ENCODE measurements at regions not wholly inside any gene's neighbourhood (a gene's known extent, or its start where the extent isn't known, plus 50 kb on each side); places are given as distances from the start of the nearest gene placed in this dataset.

DNA sequence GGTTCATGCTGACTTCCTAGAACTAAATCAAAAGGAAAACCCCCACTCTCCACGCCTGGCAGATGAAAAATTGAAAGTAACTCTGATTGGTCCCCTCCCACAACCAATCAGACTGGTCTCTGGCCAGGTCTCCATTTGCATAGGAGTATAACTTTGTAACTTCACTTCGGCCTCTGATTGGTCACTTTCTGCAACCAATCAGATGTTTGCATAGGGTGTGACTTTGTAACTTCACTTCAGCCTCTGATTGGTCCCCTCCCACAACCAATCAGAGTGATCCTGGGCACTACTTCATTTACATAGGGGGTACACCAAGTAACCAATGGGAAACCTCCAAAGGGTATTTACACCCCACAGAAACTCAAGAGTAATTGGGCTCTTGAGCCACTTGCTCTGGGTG lies 306.6 kb upstream of the PFKP start:
- Mint-ChIP-seq H3K4me1 (ENCODE audit: low read depth) (no peaks in the 10 kb centered on the region), H3K4me3 (ENCODE audit: low read depth) (no peak overlapping the region)
- intact Hi-C loops (cut with micrococcal nuclease), result no loop called here

DNA sequence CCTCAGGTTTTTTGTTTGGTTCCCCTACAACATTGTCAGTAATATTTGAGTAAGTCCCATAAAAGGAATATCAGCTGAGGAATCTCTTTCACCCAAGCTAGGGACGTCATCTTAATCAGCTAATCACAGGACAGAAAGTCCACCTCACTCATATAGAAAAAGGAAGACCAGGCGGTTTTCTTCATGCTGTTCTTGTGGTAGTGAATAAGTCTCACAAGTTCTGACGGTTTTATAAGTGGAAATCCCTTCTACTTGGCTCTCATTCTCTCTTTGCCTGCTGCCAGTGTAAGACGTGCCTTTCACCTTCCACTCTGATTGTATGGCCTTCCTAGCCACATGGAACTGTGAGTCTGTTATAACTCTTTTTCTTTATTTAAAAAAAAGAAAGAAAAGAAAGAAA lies 308.1 kb upstream of the PFKP start:
- DNase-seq (ENCODE audit: low spot score), result no peak
- H3K4me3 Mint-ChIP-seq (ENCODE audit: low read depth), result no peak overlapping the region
- H3K27ac Mint-ChIP-seq, result no peak overlapping the region
- H3K27me3 Mint-ChIP-seq (ENCODE audit: low read depth), result no peaks in the 10 kb centered on the region
- peaks cover 12% of the 10 kb centered on the region for H3K9me3 Mint-ChIP-seq
- intact Hi-C loops (cut with micrococcal nuclease), result loop anchor here (5.0 kb wide), 1 partner anchor 33 kb away; no protein-coding TSS in a partner anchor
- H3K4me1 Mint-ChIP-seq (ENCODE audit: low read depth), result no peaks in the 10 kb centered on the region
- no peaks in the 10 kb centered on the region for H3K36me3 Mint-ChIP-seq (ENCODE audit: low read depth)

More for the DNA sequence above, 306.6 kb upstream of the PFKP start:
- H3K9me3 Mint-ChIP-seq, result peaks cover 12% of the 10 kb centered on the region
- no peaks in the 10 kb centered on the region for H3K27me3 Mint-ChIP-seq (ENCODE audit: low read depth)
- no peak for DNase-seq (ENCODE audit: low spot score)
- H3K36me3 Mint-ChIP-seq (ENCODE audit: low read depth), result no peaks in the 10 kb centered on the region
- H3K27ac Mint-ChIP-seq, result no peak overlapping the region

DNA sequence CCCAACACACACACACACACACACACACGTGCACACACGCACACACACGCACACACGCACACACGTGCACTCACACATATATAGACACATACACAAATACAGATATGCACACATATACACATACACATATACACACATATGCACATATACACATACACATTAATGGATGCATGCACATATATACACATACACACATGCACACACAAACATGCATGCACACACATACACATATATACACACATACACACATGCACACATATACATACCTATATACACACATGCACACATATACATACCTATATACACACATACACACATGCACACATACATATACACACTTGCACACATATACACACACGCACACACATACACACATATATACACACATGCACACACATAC lies 312.4 kb upstream of the PFKP start:
- no peaks in the 10 kb centered on the region for H3K36me3 Mint-ChIP-seq (ENCODE audit: low read depth)
- intact Hi-C loops (cut with micrococcal nuclease), result loop anchor here (5.0 kb wide), 1 partner anchor 37 kb away; no protein-coding TSS in a partner anchor
- no peak overlapping the region for H3K4me3 Mint-ChIP-seq (ENCODE audit: low read depth)
- no peaks in the 10 kb centered on the region for H3K27me3 Mint-ChIP-seq (ENCODE audit: low read depth)
- no peak overlapping the region for H3K27ac Mint-ChIP-seq
- H3K9me3 Mint-ChIP-seq, result no peaks in the 10 kb centered on the region
- H3K4me1 Mint-ChIP-seq (ENCODE audit: low read depth), result no peaks in the 10 kb centered on the region
- no peak for DNase-seq (ENCODE audit: low spot score)

DNA sequence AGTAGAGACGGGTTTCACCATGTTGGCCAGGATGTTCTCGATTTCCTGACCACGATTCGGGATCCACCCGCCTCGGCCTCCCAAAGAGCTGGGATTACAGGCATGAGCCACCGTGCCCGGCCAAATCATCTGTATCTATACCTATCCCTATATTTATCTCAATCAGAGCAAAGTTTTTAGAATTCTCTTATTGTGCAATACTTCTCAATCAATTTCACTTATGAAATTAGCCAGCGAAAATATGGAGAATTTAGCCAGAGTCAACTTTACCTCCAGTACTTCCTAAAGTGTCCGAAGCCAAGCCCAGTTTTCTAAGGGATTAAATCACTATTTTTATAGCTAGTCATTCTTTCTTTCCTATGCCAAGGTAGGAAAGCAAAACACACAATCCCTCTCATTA lies 319.1 kb upstream of the PFKP start:
- no peak for DNase-seq (ENCODE audit: low spot score)
- intact Hi-C loops (cut with micrococcal nuclease), result no loop called here
- Mint-ChIP-seq H3K9me3 (no peaks in the 10 kb centered on the region), H3K4me3 (ENCODE audit: low read depth) (no peak overlapping the region), H3K36me3 (ENCODE audit: low read depth) (no peaks in the 10 kb centered on the region), H3K27ac (no peak overlapping the region), H3K4me1 (ENCODE audit: low read depth) (peaks cover 2% of the 10 kb centered on the region), H3K27me3 (ENCODE audit: low read depth) (no peaks in the 10 kb centered on the region)

DNA sequence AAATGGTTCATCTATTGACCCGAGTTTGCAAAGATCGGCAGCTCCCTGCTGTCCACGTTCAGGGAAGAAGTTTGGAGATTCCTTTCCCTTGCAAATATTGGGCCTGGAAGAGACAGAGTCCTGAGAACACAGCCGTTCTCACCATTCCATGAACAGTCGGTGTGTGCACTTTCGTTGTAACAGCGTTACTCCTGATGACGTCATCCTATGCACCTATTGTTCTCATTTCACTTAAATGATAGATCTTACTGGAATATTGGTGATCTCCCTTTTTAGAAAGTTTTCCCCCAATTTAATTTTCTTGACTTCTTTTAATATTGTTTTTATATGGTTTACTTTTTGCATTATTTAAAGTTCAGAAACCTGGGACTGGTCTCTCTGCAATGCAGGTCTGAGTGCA lies 320.7 kb upstream of the PFKP start:
- Mint-ChIP-seq H3K36me3 (ENCODE audit: low read depth) (no peaks in the 10 kb centered on the region), H3K4me3 (ENCODE audit: low read depth) (no peak overlapping the region), H3K9me3 (no peaks in the 10 kb centered on the region), H3K4me1 (ENCODE audit: low read depth) (peaks cover 2% of the 10 kb centered on the region), H3K27me3 (ENCODE audit: low read depth) (no peaks in the 10 kb centered on the region), H3K27ac (no peak overlapping the region)
- intact Hi-C loops (cut with micrococcal nuclease), result no loop called here
- no peak for DNase-seq (ENCODE audit: low spot score)

DNA sequence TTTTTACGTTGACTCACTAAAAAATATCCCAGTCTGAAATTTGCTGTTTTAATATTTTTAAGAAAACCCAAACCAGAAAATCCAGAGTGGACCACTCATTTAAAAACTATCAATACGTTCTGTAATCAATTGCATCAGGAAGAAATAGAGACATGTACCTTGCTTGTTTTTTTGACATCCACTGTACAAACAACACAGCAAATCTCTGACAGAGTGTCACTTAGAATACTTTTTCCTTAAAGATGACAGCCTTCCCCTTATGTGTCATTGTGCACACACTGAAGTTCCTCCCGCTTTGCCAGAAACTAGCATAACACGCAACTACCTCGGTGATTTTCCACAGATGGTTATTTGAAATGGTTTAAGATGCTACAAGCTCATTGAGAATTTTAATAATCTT lies 321.7 kb upstream of the PFKP start:
- intact Hi-C loops (cut with micrococcal nuclease), result no loop called here
- Mint-ChIP-seq H3K4me3 (ENCODE audit: low read depth) (no peak overlapping the region), H3K4me1 (ENCODE audit: low read depth) (peaks cover 2% of the 10 kb centered on the region), H3K27me3 (ENCODE audit: low read depth) (no peaks in the 10 kb centered on the region), H3K36me3 (ENCODE audit: low read depth) (no peaks in the 10 kb centered on the region), H3K9me3 (no peaks in the 10 kb centered on the region), H3K27ac (no peak overlapping the region)
- DNase-seq (ENCODE audit: low spot score), result no peak

DNA sequence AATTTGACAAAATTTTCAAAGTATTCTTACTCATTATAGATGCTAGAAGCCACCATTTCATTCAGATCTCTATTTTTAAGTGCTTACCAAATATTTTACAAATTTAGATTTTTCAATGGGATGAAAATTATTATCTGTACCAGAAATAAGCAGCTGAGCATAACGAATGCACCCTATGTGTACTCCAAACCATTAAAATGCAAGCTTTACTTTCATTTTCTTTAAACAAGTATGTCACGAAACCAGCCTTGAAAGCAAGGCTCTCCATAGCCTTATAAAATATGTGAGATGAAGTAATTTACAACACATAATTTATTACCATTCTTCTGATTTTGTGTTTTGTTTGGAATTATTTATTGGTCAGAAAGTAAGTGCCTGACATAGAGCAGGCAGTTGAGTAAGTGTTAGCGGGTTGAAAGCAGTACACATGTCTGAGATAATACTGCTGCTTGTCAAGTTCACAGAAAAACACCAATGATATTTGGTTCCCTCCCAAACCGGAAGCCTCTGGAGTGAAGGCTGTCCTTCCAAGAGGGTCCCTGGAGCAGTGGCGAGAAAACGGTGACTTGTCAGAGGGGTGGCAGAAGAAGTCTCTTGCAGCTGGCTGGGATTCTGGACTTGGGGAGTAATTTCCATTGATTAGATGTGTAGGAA lies 322.7 kb upstream of the PFKP start:
- no peak for DNase-seq (ENCODE audit: low spot score)
- intact Hi-C loops (cut with micrococcal nuclease), result no loop called here
- Mint-ChIP-seq H3K4me1 (ENCODE audit: low read depth) (peaks cover 2% of the 10 kb centered on the region), H3K27me3 (ENCODE audit: low read depth) (no peaks in the 10 kb centered on the region), H3K4me3 (ENCODE audit: low read depth) (no peak overlapping the region), H3K27ac (no peak overlapping the region), H3K9me3 (no peaks in the 10 kb centered on the region), H3K36me3 (ENCODE audit: low read depth) (no peaks in the 10 kb centered on the region)

DNA sequence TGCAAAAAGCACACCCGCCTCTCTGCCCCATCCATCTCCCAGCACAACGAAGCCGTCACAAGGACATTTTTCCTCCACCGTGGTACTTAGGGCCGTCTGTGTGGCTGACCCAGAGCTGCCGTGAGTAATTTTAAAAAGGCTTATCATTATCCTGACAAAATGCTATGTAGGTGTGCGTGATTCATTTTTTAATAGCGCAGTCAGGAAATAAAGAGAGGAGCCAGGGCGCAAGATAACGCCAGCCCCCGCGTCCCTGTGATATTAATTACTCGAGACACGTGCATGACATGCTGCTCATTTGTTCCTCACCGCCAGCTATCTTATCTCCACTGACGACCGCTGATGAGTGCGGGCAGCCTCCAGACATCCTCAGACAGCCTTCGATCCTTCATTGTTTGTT lies 332.7 kb upstream of the PFKP start:
- no peak overlapping the region for H3K27ac Mint-ChIP-seq
- DNase-seq (ENCODE audit: low spot score), result no peak
- no peaks in the 10 kb centered on the region for H3K4me1 Mint-ChIP-seq (ENCODE audit: low read depth)

DNA sequence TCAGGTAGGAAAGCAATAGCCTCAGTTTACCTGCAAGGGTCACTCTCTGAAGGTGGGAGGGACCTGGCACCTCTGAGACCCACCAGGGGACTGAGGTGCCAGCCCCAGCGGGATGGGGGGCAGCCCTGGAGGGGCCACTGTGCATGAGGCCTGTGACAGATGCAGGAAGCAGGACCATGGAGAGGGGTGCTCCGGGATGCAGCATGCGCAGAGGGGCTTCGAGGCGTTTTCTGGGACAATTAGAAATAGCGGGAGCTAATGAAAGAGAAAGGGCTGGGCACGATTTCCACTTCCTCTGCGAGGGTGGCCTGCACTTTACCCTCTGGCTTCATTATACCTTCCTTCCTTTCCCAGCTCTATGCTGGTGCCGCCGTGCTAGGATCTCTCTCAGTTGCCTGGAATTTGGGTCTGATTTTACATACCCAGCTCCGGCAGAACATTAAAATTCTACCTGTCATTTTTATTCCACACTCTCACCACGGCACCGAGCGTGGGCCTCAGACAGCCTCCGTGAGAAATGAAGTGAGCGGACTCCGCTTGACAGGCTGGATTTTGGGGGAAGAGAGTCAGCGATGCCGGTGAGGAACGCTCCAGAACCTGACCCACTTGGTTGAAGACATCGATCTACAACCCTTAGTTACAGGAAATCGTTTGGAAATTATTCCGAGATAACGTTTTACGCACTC lies 333.9 kb upstream of the PFKP start:
- Mint-ChIP-seq H3K27ac (no peak overlapping the region), H3K9me3 (peaks cover 3% of the 10 kb centered on the region), H3K27me3 (ENCODE audit: low read depth) (peaks cover 4% of the 10 kb centered on the region), H3K36me3 (ENCODE audit: low read depth) (no peaks in the 10 kb centered on the region), H3K4me3 (ENCODE audit: low read depth) (no peak overlapping the region), H3K4me1 (ENCODE audit: low read depth) (no peaks in the 10 kb centered on the region)
- no peak for DNase-seq (ENCODE audit: low spot score)
- intact Hi-C loops (cut with micrococcal nuclease), result no loop called here

More for the DNA sequence above, 332.7 kb upstream of the PFKP start:
- peaks cover 3% of the 10 kb centered on the region for H3K9me3 Mint-ChIP-seq
- peaks cover 4% of the 10 kb centered on the region for H3K27me3 Mint-ChIP-seq (ENCODE audit: low read depth)
- no peak overlapping the region for H3K4me3 Mint-ChIP-seq (ENCODE audit: low read depth)
- H3K36me3 Mint-ChIP-seq (ENCODE audit: low read depth), result no peaks in the 10 kb centered on the region
- intact Hi-C loops (cut with micrococcal nuclease), result no loop called here

DNA sequence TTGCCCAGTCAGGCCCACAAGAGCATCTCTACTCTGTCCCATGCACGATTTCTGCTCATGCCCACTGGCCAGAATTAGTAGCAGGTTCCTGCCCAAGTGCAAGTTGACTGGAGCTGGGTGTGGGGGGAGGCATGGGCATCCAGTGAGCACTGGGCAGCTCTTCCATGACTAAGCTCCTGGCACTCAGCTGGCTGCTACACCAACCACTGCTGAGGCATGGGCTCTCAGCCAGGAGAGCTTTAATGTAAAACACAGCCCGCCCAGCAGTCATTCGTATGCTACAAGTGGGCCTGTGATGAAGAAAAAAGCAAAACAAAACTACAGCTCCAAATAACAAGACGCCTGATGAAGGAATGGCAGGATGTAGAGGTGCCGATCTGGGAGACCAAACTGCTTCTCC lies 335.4 kb upstream of the PFKP start:
- H3K4me3 Mint-ChIP-seq (ENCODE audit: low read depth), result no peak overlapping the region
- no peak overlapping the region for H3K27ac Mint-ChIP-seq
- peaks cover 3% of the 10 kb centered on the region for H3K9me3 Mint-ChIP-seq
- intact Hi-C loops (cut with micrococcal nuclease), result no loop called here
- no peaks in the 10 kb centered on the region for H3K4me1 Mint-ChIP-seq (ENCODE audit: low read depth)
- H3K27me3 Mint-ChIP-seq (ENCODE audit: low read depth), result peaks cover 2% of the 10 kb centered on the region
- H3K36me3 Mint-ChIP-seq (ENCODE audit: low read depth), result no peaks in the 10 kb centered on the region
- no peak for DNase-seq (ENCODE audit: low spot score)

DNA sequence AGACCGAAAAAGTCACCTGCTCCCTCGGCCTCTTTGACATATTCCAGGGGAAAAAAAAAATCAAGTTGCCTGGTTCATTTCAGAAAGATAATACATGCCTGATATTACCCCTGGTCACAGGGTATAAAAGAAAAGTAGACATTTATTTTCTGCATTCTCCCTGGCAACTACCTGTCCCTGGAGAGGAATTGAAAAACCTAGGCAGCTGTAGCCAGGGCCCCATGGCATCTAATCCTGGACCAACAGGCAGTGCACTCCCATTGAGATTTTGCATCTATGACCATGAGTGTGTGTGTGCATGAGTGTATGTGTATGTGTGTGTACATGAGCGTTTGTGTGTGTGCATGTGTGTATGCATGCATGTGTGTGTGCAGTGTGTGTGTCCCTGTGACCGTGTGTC lies 338.2 kb upstream of the PFKP start:
- Mint-ChIP-seq H3K27me3 (ENCODE audit: low read depth) (no peaks in the 10 kb centered on the region), H3K4me3 (ENCODE audit: low read depth) (no peak overlapping the region), H3K9me3 (peaks cover 3% of the 10 kb centered on the region), H3K4me1 (ENCODE audit: low read depth) (no peaks in the 10 kb centered on the region), H3K36me3 (ENCODE audit: low read depth) (no peaks in the 10 kb centered on the region), H3K27ac (no peak overlapping the region)
- DNase-seq (ENCODE audit: low spot score), result no peak
- intact Hi-C loops (cut with micrococcal nuclease), result no loop called here

DNA sequence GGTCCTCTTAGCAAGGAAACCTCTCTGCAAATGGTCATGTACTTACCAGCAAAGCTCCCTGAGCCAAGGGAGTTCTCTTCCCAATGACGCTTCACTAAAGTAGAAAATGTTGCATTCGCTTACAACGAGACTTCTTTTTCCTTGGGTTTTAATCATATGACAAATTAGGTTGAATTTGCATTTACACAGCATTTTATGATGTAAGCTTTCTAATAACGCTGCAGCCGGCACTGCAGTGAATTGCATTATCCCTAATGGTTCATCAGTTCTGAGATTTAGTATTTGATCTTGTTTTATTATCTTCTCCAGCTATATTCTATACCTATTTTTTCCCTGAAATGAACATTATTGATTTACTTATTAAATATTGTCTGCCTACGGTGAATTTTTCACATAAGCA lies 339.3 kb upstream of the PFKP start:
- H3K9me3 Mint-ChIP-seq, result peaks cover 3% of the 10 kb centered on the region
- H3K4me1 Mint-ChIP-seq (ENCODE audit: low read depth), result no peaks in the 10 kb centered on the region
- H3K27me3 Mint-ChIP-seq (ENCODE audit: low read depth), result no peaks in the 10 kb centered on the region
- H3K36me3 Mint-ChIP-seq (ENCODE audit: low read depth), result no peaks in the 10 kb centered on the region
- no peak for DNase-seq (ENCODE audit: low spot score)
- no peak overlapping the region for H3K4me3 Mint-ChIP-seq (ENCODE audit: low read depth)
- intact Hi-C loops (cut with micrococcal nuclease), result no loop called here
- H3K27ac Mint-ChIP-seq, result no peak overlapping the region

DNA sequence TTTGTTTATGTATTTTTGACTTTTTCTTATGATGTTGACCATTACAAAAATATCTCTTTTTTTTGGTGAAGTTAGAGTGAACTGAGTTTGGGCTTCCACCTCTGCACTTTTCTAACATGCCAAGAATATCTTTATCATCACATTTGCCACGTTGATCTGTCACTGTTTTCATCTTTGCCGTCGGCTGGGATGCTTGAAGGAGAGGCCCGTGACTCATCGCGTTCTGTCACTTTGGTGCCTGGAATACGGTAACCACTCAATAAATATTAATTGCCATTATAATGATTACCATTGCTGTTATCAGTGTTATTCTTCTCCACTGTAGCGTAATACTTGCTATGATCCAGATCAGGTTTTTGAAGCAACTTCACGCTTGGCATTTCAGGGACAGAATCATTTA lies 350.8 kb upstream of the PFKP start:
- H3K27me3 Mint-ChIP-seq (ENCODE audit: low read depth), result no peaks in the 10 kb centered on the region
- intact Hi-C loops (cut with micrococcal nuclease), result no loop called here
- H3K4me3 Mint-ChIP-seq (ENCODE audit: low read depth), result no peak overlapping the region
- H3K27ac Mint-ChIP-seq, result no peak overlapping the region
- no peaks in the 10 kb centered on the region for H3K36me3 Mint-ChIP-seq (ENCODE audit: low read depth)
- no peak for DNase-seq (ENCODE audit: low spot score)
- H3K4me1 Mint-ChIP-seq (ENCODE audit: low read depth), result no peaks in the 10 kb centered on the region
- H3K9me3 Mint-ChIP-seq, result no peaks in the 10 kb centered on the region
